AML-193 (cell line): ENCODE measurements at regions not wholly inside any gene's neighbourhood (a gene's known extent, or its start where the extent isn't known, plus 50 kb on each side); places are given as distances from the start of the nearest gene placed in this dataset.
"Not testable (repeated sequence)": the region's sequence is repeated elsewhere in the genome, so short reads cannot be mapped to it uniquely, and the experiment has no call there.

Source experiments
- DNase-seq, 2 experiments: peaks; one replicate each; lab custom pipeline; 2025; lab: John Stamatoyannopoulos, UW

DNA sequence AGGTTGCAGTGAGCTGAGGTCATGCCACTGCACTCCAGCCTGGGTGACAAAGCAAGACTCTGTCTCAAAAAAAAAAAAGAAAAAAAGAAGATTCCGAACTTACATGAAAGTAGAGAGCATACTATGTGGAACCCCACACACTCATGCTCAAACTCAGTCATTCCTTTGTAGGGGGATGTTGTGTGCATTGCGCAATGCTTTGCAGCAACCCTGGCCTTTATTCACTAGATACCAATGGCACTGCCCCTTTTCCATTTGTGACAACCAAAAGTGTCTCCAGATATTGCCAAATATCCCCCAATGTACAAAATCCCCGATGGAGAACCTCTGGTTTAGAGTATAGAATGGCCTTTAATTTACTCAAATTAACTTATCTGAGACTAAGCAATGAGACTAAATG lies 158.6 kb downstream of the GJA1 start:
- DNase-seq = no peak

DNA sequence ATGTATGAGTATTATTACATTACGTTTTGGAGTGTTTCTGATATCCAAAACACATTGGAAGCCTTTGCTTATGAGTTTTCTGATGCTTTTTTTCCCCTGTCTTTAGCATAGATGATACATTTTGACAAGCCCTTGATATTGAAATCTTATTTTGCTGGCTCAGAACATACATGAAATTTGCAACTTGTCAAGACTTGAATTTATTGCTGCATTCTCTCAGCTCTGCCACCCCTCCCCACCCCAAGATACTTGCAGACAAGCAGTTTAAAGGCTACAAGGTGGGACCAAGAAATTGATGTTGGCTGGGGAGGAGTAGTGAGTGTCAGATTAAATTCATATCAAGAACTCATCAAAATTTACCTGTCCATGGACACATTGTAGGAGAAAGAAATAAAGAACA lies 160.2 kb downstream of the GJA1 start:
- no peak for DNase-seq

DNA sequence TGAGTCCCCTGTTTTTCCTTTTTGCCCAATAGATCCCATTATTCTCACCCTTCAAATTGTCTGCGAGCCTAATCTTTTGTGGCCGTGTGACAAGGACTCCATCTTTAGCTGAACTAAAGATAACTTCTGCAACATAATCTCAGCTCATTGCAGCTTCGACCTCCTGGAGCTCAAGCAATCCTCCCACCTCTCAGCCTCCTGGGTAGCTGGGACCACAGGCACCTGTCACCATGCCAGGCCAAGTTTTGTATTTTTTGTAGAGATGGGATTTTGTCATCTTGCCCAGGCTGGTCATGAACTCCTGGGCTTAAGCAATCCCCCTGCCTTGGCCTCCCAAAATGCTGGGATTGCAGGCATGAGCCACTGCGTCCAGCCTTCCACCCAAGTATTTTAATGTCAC lies 161.0 kb downstream of the GJA1 start:
- DNase-seq = no peak

DNA sequence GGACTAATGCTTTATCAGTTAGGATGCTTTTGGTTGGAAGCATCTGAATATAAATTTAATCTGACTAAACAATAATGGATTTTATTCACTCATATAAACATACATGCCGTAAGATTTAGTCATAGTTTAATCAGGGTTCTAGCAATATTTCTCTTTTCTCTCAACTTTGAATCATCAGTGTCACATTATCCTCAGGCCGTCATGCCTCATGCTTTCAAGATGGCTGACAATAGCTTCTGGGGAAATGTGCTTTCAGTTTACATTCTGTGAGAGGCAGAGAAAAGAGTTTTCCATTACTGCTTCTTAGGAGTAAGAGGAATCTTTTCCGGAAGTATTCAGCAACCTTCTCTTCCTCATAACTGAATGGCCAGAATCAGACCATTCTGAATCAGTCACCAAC lies 162.2 kb downstream of the GJA1 start:
- no peak for DNase-seq

DNA sequence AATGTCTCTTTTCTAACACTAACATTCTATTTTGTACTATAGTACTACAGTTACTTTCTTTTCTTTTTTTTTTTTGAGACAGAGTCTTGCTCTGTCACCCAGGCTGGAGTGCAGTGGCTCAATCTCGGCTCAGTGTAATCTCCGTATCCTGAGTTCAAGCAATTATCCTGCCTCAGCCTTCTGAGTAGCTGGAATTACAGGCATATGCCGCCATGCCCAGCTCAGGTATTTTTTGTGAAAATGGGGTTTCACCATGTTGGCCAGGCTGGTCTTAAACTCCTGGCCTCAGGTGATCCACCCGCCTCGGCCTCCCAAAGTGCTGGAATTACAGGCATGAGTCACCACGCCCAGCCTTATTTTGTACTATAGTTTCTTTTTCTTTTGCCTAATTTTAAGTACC lies 163.9 kb downstream of the GJA1 start:
- DNase-seq = not testable (repeated sequence)

DNA sequence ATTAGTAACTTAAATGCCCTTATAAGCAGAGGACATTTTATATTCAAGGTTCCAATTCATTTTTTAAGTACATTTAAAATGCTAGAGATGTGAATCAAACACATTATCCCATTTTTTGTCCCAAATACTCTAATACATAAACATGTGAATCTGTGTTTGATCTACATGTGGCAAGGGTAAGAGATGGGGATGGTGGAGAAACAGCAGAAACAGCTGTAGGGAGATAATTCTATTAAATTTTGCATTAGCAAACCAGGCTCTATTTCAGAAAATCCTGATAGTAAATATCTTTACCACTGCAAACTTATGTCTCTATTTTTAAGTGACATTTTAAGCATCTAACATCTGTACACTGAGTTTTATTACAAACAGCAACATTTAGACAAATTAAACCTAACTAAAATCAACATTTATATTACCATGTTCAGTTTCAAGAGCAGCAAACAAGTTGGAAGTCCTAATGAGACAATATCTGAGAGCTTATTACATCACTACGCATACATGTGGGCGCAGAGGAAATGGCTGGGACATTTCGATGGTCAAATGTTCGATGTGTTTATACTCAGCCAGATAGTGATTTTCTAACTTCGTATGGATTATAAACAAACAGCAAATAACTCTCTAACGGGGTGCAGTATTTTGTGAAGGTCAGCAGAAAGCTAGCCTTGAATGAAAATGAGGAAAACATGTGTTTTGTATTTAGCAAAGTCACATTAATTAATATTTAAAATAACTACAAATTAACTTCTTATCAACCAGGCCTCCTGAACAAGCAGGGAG lies 165.1 kb downstream of the GJA1 start:
- DNase-seq = no peak

DNA sequence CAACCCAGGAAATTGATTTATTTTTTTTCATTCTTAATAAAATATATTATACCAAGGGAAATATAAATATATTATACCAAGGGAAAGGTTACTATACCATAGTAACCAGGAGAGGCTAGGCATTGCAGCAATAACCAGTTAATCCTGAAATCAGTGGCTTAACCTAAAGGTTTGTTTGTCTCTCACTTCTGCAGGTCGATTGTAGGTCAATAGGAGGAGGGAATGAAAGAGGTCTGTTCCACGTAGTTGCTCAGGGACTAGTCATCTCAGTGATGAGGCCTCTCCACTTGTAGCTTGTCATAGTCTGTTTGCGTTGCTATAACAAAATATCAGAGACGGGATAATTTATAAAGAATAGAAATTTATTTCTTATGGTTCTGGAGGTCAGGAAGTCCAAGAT lies 168.0 kb downstream of the GJA1 start:
- DNase-seq = no peak

DNA sequence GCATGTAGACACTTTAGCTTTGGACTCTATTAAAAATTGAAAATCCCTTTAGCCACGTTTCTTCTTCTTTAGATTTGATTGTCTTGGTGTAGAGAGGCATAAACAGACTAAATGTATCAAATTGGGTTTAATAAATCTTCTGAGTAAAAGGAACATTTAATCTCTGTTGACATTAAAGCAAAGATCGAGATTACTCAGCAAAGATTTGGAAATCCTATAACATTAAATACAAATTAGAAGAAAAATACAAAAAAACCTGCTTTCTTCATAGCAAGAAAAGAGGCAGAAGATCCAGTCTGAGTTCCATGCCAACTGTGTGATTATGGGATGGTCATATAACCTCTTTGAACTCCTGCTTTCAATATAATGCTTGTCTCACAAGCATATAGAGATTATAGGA lies 172.3 kb downstream of the GJA1 start:
- DNase-seq = no peak

DNA sequence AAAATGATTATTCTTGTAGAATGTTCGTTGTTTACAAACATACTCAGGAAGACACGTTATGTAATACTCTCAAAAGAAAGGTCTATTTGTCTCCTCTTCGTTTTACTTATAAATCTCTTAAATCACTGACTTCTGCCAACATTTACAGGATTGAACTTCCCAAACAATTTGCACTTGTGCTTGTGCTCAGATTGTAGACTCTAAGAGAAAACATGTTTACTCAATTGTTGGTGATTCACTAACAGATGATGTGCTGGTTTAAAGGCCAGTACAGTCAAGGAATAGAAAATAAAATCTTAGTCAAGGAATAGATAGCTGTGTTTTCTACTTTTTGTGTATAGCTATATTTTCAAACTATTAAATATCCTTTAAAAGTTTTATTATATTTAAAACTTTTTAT lies 172.8 kb downstream of the GJA1 start:
- DNase-seq = no peak

DNA sequence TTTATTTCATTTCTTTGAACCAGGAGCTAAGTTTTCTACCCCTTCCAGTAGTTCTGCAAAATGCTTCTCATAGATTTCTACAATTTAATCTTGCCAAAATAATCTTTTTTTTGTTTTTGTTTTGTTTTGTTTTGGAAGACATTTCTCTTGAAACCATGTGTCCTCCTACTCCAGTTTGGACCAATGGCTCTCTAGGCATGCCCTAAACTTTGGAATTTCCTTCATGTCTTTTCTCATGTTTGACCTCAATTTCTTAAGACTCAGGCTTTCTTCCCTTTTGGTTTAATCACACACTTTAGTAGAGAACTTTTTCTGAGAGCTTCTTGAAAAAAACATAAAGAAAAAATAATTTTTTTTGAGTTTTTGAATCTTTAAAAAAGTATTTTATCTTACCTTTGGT lies 173.8 kb downstream of the GJA1 start:
- no peak for DNase-seq

DNA sequence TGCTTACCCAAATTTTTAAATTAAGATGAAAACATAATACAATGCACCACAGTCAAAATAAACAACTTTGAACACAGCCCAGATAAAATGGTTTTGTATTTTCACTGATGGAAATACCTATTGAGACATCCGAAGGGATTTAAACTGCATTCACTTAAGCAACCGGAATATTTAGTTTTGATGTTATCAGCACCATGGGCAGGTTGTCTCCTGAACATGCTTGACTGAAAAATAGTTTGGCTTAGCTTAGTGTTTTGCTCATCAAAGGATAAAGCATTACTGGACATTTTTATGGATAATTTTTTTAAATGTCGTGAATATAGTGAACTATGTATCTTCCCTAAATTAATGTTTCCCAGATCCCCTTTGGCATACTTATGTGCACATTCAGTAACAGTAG lies 177.5 kb downstream of the GJA1 start:
- DNase-seq = no peak

DNA sequence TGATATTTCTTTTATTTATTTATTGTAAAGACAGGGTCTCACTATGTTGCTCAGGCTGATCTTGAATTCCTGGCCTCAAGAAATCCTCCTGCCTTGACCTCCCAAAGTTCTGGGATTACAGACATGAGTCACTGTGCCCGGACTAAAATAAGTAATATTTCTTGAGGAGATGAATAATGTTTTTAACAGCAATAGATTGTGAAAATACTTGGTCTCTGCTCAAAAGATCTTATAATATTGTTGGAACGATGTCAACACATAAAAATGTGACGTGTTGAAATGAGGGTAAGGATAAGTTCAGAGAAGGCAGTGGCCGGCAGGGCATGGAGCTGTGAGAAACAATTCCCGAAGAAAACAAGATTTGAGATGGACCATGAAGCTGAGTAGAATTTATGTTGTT lies 178.7 kb downstream of the GJA1 start:
- DNase-seq = no peak

DNA sequence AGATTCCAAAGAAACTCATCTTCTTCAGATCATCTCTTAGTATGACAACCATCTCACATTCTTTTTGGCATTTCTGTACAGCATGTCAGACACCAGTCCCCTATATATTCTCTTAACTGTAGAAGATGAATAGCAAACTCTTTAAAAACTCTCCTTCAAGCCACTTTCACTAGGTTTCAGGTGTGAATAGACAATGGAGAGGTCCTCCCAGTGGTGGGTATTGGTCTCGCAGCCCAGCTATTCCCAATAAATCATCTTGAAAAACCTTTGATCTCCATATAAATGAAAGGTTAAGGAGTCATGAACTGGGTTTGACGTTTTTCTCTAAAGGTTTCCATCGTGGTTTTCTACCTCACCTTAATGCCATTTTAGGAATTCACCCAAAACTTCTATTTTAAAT lies 180.0 kb downstream of the GJA1 start:
- no peak for DNase-seq

DNA sequence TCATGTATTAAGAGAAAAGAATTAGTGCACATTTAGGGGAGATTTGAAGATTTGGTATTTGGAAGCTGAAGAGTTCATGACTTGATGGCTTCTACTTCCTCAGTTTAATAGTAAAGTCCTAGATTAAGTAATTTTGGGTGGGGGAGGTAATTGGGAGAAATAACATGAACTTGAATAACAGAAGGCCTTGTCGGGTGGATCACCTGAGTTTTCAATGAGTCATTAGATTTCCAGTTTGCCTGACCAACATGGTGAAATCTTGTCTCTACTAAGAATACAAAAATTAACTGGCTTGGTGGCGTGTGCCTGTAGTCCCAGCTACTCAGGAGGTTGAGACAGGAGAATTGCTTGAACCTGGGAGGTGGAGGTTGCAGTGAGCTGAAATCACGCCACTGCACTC lies 181.0 kb downstream of the GJA1 start:
- DNase-seq = no peak

DNA sequence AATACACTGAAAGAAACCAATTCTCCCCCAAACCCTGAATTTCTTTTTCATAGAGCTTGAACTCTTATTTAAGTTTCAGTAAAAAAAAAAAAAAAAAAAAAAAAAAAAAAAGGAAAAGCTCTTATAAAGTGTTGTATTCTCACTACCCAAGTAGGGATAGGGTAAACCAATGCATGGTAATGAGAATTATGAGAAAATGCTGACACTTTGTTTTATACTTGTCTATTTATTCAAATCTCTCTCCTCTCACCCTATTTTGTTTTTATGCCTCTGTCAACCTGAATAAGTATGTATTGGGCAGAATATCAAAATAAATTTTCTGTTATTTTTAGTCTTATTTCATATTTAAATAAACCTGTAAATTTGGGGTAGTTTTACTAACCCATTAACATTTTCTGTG lies 181.9 kb downstream of the GJA1 start:
- no peak for DNase-seq

DNA sequence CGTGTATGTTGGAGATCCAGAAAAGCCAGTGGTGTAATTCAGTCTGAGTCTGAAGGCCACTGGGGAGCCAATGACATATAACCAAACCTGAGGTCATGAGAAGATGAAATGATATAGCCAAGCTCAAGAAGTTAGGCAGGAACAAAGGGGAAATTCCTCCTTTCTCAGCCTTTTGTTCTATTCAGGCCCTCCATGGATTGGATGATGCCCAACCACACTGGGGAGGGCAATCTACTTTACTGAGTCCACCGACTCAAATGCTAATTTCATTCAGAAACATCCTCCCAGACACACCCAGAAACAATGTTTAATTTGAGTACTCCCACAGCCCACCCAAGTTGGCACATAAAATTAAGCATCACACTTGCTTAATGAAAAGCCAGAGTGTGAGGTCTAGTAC lies 183.6 kb downstream of the GJA1 start:
- DNase-seq = no peak

DNA sequence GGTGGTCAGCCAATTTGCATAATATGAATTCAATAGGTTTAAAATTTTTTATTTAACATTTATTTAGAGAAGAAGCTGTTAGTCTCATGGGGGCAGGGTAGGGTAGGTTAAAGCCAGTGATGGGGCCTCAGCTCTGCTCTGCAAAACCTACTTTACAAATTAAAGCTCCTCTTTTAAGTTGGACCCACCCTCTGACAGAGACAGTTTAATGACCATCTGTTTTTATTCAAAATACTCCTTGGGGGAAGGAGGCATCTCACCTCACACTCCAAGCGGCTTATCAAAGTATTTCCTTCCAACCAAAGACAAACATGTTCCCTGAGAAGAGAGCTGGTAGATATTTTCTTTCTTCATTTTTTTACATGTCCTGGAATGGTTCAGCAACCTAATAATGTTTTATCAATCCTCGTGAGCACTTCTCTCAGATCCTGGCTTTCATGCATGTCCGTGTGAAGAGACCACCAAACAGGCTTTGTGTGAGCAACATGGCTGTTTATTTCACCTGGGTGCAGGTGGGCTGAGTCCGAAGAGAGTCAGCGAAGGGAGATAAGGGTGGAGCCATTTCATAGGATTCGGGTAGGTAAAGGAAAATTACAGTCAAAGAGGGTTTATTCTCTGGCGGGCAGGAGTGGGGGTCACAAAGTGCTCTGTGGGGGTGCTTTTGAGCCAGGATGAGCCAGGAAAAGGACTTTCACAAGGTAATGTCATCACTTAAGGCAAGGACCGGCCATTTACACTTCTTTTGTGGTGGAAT lies 184.7 kb downstream of the GJA1 start:
- DNase-seq = no peak

DNA sequence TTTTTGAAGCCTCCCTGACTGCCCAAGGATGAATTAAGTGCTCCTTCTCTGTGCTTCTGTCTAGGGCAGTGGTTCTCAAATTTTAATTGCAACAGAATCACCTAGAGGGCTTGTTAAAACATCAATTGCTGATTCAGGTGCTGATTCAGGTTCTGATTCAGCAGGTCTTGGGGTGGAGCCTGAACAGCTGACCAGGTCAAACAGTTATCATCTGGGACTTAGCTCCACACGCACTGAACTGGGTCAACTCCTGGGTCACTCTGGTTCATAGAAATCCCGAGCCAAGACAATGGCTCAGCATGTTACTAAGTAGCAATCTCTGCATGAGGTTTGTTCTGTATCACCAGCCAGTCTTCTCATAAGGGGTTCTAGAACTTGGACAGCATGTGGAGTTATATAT lies 192.3 kb downstream of the GJA1 start:
- DNase-seq = no peak

DNA sequence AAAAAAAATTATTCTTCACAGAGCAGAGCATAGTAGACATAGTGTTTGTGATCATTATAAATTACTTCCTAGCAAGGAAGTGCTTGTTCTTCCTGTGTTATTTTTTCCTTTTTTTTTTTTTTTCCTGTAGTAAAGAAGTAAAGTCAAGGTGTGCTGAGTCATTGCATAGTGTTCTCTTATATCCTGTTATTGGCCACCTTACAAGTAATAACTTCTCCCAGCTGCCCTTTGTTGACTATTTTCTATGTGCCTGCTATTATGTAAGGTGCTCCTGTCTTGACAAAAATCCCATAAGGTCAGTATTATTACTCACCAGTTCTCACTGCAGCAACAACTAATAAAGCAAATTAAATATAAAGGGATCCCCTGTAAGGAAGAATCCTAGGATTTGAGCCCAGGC lies 195.3 kb downstream of the GJA1 start:
- no peak for DNase-seq

DNA sequence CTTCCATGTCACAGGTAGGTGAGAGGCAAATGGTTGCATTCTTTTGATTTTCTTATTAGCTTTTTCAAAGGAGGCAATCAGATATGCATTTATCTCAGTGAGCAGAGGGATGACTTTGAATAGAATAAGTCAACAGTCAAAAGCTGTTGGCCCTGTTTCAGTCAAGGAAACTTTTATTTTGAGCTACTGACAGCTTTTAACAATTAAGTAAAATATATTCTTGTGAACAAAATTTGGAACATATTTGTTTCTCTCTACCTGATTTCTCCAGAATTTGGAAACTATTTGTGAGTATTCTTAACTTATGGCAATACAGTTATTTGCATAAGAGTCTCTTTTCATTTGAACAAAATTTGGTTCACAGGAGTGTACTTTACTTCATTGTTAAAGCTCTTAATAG lies 196.3 kb downstream of the GJA1 start:
- not testable (repeated sequence) for DNase-seq

DNA sequence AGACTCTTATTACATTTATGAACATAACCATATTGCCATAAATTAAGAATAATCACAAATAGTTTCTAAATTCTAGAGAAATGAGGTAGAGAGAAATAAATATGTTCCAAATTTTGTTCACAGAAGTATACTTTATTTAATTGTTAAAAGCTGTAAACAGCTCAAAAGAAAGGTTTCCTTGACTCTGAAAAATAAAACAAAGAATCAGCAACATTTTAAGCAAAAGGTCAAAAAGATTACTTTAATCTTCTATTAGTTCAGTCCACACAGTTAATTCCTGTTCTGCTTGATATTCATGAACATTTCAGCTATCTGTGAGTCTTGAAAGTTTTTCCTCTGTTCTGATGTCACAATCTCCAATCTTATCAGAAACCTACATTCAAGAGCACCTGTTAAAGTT lies 197.9 kb downstream of the GJA1 start:
- DNase-seq = no peak

DNA sequence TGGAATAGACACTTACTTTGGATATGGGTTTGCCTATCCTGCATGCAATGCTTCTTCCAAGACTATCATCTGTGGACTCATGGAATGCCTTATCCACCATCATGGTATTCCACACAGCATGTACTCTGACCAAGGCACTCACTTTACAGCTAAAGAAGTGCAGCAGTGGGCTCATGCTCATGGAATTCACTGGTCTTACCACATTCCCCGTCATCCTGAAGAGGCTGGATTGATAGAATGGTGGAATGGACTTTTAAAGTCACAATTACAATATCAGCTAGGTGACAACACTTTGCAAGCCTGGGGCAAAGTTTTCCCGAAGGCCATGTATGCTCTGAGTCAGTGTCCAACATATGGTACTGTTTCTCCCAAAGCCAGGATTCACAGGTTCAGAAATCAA lies 199.1 kb downstream of the GJA1 start:
- not testable (repeated sequence) for DNase-seq

DNA sequence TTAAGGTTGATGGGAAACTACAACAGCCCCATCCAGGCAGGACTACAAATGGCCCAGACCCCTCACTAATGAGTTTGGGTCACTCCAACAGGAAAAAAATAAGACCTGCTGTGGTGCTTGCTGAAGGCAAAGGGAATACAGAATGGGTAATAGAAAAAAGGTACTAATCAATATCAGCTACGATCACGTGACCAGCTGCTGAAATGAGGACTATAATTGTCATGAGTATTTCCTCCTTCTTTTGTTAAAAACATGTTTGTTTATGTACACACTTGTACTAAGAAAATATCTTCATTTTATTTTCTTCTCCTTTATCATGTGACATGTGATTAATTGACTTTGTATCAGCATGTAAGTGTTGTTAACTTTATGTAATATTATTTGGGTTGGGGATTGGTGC lies 199.9 kb downstream of the GJA1 start:
- DNase-seq = no peak

DNA sequence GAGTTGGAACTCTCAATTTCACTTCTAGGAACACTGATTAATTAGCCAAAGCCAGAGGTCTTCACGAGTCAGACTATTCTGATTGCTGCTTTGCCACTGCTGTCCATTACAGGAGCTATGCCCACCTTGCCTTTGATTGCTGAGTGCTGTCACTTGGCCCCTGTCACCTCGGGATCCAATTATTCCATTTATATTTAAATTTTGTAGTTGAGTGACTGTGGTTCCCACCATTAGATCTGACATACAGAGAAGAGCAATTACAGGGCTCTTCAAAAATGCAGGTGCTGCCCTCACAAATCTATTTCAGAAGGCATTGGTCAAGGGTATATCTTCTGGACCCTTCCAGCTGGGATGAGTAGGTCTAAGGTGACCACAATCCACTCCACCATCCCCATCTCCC lies 200.8 kb downstream of the GJA1 start:
- not testable (repeated sequence) for DNase-seq
